Activated naive CD8-positive, alpha-beta T cell (primary cell): ENCODE measurements at regions not wholly inside any gene's neighbourhood (a gene's known extent, or its start where the extent isn't known, plus 50 kb on each side); places are given as distances from the start of the nearest gene placed in this dataset.
"Not testable (repeated sequence)": the region's sequence is repeated elsewhere in the genome, so short reads cannot be mapped to it uniquely, and the experiment has no call there.

ENCODE experiments used
- H3K27ac Mint-ChIP-seq: one replicate; pipeline ENCODE4 v1.8.0; 2021; ENCODE audit warnings: mixed read lengths
- H3K27me3 Mint-ChIP-seq: one replicate; pipeline ENCODE4 v1.8.0; 2021; ENCODE audit warnings: mixed read lengths
- H3K36me3 Mint-ChIP-seq: one replicate; pipeline ENCODE4 v1.8.0; 2021; ENCODE audit warnings: mixed read lengths
- H3K4me1 Mint-ChIP-seq: one replicate; pipeline ENCODE4 v1.8.0; 2021; ENCODE audit warnings: low read depth, mixed read lengths
- H3K4me3 Mint-ChIP-seq: one replicate; pipeline ENCODE4 v1.8.0; 2021; ENCODE audit warnings: mild to moderate bottlenecking, mixed read lengths
- H3K9me3 Mint-ChIP-seq: one replicate; pipeline ENCODE4 v1.8.0; 2021; ENCODE audit warnings: low read depth, mixed read lengths

- H3K36me3 Mint-ChIP-seq, result no peaks in the 10 kb centered on the region
- H3K4me3 Mint-ChIP-seq, result no peak overlapping the region
- no peak overlapping the region for H3K27ac Mint-ChIP-seq
- H3K4me1 Mint-ChIP-seq, result no peaks in the 10 kb centered on the region
- peaks cover 17% of the 10 kb centered on the region for H3K9me3 Mint-ChIP-seq
- peaks cover 4% of the 10 kb centered on the region for H3K27me3 Mint-ChIP-seq
These were observed 249.8 kb downstream of the ARHGAP12 start for GRCh38 chr10:31678575-31679516.

- peaks cover 11% of the 10 kb centered on the region for H3K9me3 Mint-ChIP-seq
- no peaks in the 10 kb centered on the region for H3K4me1 Mint-ChIP-seq
- no peak overlapping the region for H3K4me3 Mint-ChIP-seq
- H3K36me3 Mint-ChIP-seq, result no peaks in the 10 kb centered on the region
- H3K27me3 Mint-ChIP-seq, result peaks cover 4% of the 10 kb centered on the region
- no peak overlapping the region for H3K27ac Mint-ChIP-seq
These were observed 250.5 kb downstream of the ARHGAP12 start for GRCh38 chr10:31678139-31678536.

DNA sequence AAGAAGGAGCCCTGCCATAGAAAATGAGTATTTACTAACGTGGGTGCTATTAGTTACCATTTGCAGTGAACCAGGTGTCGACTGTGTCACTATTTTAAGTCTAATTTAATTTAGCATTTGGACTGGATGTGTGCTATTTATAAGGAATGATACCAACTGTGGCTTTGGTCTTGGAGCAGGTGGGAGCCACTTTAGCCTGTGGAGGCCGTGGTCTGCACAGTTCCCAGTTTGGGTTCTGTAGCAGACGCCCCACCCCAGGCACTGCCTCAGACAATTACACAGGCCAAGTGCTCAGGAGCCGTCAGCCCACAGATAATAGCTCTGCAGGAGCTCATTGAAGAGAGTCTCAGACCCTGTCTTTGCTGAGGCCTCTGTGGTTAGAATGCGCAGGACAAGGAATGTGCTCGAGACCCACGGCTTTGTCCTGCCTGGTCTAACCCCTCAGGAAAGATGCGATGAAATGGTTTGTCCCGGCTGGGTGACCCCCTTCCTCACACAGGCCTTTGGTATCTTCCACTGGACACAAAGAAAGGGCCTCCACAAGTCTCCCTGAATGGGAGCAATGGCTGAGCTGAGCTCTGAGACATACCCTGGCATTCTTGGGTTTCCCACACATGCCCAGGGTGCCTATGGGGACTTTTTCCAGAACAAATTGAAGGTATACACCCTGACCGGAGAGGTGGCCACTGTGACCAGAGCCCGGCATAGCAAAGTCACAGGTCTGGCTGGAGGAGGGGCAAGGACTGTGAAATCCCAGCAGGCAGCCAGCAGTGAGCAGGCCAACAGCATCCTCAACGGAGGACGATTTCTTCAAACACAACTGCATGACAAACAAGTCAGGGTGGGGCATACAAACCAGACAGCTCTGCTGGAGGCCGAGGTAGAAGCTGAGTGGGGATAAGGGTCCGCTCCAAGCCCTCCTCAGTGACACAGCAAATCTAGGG, 251.2 kb downstream of the ARHGAP12 start:
- Mint-ChIP-seq H3K27me3 (peaks cover 4% of the 10 kb centered on the region), H3K9me3 (peaks cover 10% of the 10 kb centered on the region), H3K4me1 (no peaks in the 10 kb centered on the region), H3K27ac (no peak overlapping the region), H3K4me3 (no peak overlapping the region), H3K36me3 (peaks cover 2% of the 10 kb centered on the region)

DNA sequence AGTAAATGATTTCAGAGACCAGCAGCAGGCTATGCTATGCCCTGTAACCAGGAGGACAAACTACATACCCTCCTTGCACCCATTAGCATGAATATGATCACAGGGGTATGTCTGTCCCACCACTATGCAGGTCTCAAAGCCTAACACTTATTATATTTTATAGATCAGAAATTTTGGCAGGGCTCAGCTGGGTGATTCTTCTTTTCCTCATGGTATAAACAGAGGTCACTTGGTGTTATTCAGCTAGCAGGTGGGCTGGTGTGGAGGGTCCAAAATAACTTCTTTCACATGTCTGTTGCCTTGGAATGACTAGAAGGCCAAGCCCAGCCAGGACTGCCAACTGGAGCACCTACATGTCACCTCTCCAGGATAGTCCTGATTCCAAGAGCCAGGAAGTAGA, 252.9 kb downstream of the ARHGAP12 start:
- Mint-ChIP-seq H3K9me3 (peaks cover 7% of the 10 kb centered on the region), H3K36me3 (peaks cover 3% of the 10 kb centered on the region), H3K27me3 (peaks cover 4% of the 10 kb centered on the region), H3K4me3 (no peak overlapping the region), H3K4me1 (no peaks in the 10 kb centered on the region), H3K27ac (no peak overlapping the region)

DNA sequence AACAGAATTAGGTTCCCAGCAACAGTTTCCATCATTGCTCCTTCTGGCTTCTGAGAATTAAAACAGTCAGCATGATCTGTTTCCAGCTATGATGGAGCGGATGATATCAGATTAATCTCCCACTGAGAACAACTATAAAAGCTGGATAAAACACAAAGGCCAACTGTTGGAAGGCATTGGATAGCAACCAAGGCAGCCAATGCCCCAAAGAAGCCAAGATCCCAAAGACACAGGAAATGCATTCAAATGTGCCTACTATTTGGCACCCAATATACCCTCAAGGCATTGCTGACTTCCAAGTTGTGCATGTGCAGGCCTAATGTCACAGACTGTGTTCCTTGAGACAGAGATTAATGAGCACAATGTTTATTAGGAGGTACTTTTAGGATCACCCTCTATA, 259.3 kb downstream of the ARHGAP12 start:
- H3K9me3 Mint-ChIP-seq, result peaks cover 7% of the 10 kb centered on the region
- no peak overlapping the region for H3K27ac Mint-ChIP-seq
- no peaks in the 10 kb centered on the region for H3K27me3 Mint-ChIP-seq
- peaks cover 6% of the 10 kb centered on the region for H3K36me3 Mint-ChIP-seq
- H3K4me1 Mint-ChIP-seq, result no peaks in the 10 kb centered on the region
- H3K4me3 Mint-ChIP-seq, result no peak overlapping the region

- Mint-ChIP-seq H3K9me3 (peaks cover 7% of the 10 kb centered on the region), H3K4me3 (no peak overlapping the region), H3K36me3 (peaks cover 6% of the 10 kb centered on the region), H3K27ac (no peak overlapping the region), H3K27me3 (no peaks in the 10 kb centered on the region), H3K4me1 (no peaks in the 10 kb centered on the region)
These were observed 260.3 kb downstream of the ARHGAP12 start for GRCh38 chr10:31668326-31668725.

DNA sequence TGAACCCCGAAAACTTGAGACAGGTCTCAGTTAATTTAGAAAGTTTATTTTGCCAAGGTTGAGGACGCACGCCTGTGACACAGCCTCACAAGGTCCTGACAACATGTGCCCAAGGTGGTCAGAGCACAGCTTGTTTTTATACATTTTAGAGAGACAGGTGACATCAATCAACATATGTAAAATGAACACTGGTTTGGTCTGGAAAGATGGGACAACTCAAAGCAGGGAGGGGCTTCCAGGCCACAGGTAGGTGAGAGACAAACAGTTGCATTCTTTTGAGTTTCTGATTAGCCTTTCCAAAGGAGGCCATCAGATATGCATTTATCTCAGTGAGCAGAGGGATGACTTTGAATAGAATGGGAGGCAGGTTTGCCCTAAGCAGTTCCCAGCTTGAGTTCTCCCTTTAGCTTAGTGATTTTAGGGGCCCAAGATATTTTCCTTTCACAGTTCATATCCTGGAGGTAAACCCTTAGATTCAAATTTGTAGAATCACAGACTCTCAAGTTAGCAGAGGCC, 262.8 kb downstream of the ARHGAP12 start:
- not testable (repeated sequence) for H3K36me3 Mint-ChIP-seq, H3K27me3 Mint-ChIP-seq, H3K4me3 Mint-ChIP-seq, H3K9me3 Mint-ChIP-seq, H3K4me1 Mint-ChIP-seq, H3K27ac Mint-ChIP-seq

- no peaks in the 10 kb centered on the region for H3K9me3 Mint-ChIP-seq
These were observed 263.8 kb downstream of the ARHGAP12 start for GRCh38 chr10:31664803-31665202.

GRCh38 chr10:31664071-31664470, 264.6 kb downstream of the ARHGAP12 start:
- not testable (repeated sequence) for H3K36me3 Mint-ChIP-seq, H3K27me3 Mint-ChIP-seq, H3K4me3 Mint-ChIP-seq, H3K27ac Mint-ChIP-seq, H3K9me3 Mint-ChIP-seq, H3K4me1 Mint-ChIP-seq

More at GRCh38 chr10:31664803-31665202, 263.8 kb downstream of the ARHGAP12 start:
- Mint-ChIP-seq H3K27me3 (peaks cover 3% of the 10 kb centered on the region), H3K36me3 (peaks cover 3% of the 10 kb centered on the region), H3K4me3 (no peak overlapping the region), H3K4me1 (no peaks in the 10 kb centered on the region), H3K27ac (no peak overlapping the region)

DNA sequence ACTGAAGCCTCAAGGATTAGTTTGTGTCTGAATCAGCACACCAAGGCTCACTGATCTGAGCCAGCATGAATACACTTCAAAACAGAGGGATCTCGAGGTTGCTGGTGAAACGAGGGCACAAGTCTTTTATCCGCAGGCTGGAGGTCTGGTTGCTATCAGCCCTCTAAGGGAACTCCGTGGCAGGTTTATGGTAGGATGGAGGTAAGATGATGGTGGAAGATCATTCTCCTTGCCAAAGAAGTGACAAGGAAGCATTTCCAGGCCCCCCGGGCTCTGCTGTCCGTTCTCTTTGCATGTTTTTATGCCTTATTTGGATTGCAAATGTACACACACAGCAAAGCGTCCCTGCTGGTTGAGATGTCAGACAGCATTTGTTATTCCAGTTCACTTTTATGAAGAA, 268.3 kb downstream of the ARHGAP12 start:
- Mint-ChIP-seq H3K36me3 (no peaks in the 10 kb centered on the region), H3K27me3 (peaks cover 5% of the 10 kb centered on the region), H3K27ac (no peak overlapping the region), H3K4me1 (no peaks in the 10 kb centered on the region), H3K4me3 (no peak overlapping the region), H3K9me3 (no peaks in the 10 kb centered on the region)

DNA sequence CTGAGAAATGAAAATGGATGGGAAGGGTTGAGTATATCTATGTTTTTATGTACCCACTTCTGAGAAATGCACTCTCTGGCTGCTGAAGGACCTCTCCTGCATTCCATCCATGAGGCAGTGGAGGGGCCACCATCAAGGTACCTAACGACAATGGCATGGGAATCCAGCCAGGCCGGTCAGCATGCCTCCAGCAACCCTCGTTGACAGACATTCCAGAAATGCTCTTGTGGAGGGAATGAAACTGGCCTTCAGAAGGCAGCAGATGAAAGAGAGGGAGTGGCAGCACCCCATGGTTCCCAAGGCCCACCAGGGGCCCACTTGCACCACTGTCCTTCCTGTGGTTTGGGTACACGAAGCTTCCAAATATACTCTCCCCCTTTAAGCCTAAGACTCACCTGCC, 269.0 kb downstream of the ARHGAP12 start:
- H3K9me3 Mint-ChIP-seq, result no peaks in the 10 kb centered on the region
- H3K27me3 Mint-ChIP-seq, result peaks cover 5% of the 10 kb centered on the region
- no peak overlapping the region for H3K4me3 Mint-ChIP-seq
- H3K36me3 Mint-ChIP-seq, result no peaks in the 10 kb centered on the region
- H3K27ac Mint-ChIP-seq, result no peak overlapping the region
- H3K4me1 Mint-ChIP-seq, result no peaks in the 10 kb centered on the region

GRCh38 chr10:31657434-31657872, 271.2 kb downstream of the ARHGAP12 start:
- Mint-ChIP-seq H3K27me3 (peaks cover 2% of the 10 kb centered on the region), H3K4me3 (no peak overlapping the region), H3K9me3 (no peaks in the 10 kb centered on the region), H3K27ac (no peak overlapping the region), H3K4me1 (no peaks in the 10 kb centered on the region), H3K36me3 (no peaks in the 10 kb centered on the region)

- no peak overlapping the region for H3K27ac Mint-ChIP-seq
- H3K27me3 Mint-ChIP-seq, result peaks cover 2% of the 10 kb centered on the region
- H3K4me1 Mint-ChIP-seq, result no peaks in the 10 kb centered on the region
- no peak overlapping the region for H3K4me3 Mint-ChIP-seq
- no peaks in the 10 kb centered on the region for H3K9me3 Mint-ChIP-seq
- no peaks in the 10 kb centered on the region for H3K36me3 Mint-ChIP-seq
These were observed 271.7 kb downstream of the ARHGAP12 start for GRCh38 chr10:31656851-31657433.

GRCh38 chr10:31652038-31652437, 276.6 kb downstream of the ARHGAP12 start:
- Mint-ChIP-seq H3K4me1 (no peaks in the 10 kb centered on the region), H3K36me3 (no peaks in the 10 kb centered on the region), H3K9me3 (no peaks in the 10 kb centered on the region), H3K27ac (no peak overlapping the region), H3K4me3 (no peak overlapping the region), H3K27me3 (peaks cover 5% of the 10 kb centered on the region)
